Testis (tissue), 2 donors: ENCODE measurements at regions not wholly inside any gene's neighbourhood (a gene's known extent, or its start where the extent isn't known, plus 50 kb on each side); places are given as distances from the start of the nearest gene placed in this dataset.
"Not testable (repeated sequence)": the region's sequence is repeated elsewhere in the genome, so short reads cannot be mapped to it uniquely, and the experiment has no call there.

Source experiments
- DNase-seq: peaks from one replicate; pipeline ENCODE4 v3.0.0-alpha.2; 2019
- H3K27ac ChIP-seq, 2 donors: fragments of 200-600 bp; sonication (generic); one replicate each; pipeline ENCODE4 v1.5.1; 2019
- H3K27me3 ChIP-seq: fragments of 200-600 bp; sonication (generic); one replicate; pipeline ENCODE4 v1.5.1; 2019
- H3K36me3 ChIP-seq: fragments of 200-600 bp; sonication (generic); one replicate; pipeline ENCODE4 v1.5.1; 2017; ENCODE audit warnings: low read depth; ENCODE audit errors: missing control alignments
- H3K4me1 ChIP-seq: fragments of 200-600 bp; sonication (generic); one replicate; pipeline ENCODE4 v1.5.1; 2019
- H3K4me3 ChIP-seq, 2 donors: fragments of 200-600 bp; sonication (generic); one replicate each; pipeline ENCODE4 v1.5.1; 2017 to 2019
- H3K9me3 ChIP-seq: fragments of 200-600 bp; sonication (generic); one replicate; pipeline ENCODE4 v1.5.1; 2017
- CTCF ChIP-seq, 3 experiments: fragments of 450-650 bp in 2 of 3; fragments of 200-600 bp in 1 of 3; sonication (generic) in 1 of 3; IDR thresholded peaks; one replicate each; pipeline ENCODE4 v1.5.1; 2016 to 2019; ENCODE audit warnings: antibody characterized with exemption in 3 of 3, mild to moderate bottlenecking in 2 of 3, moderate library complexity in 1 of 3
- POLR2A ChIP-seq: fragments of 450-650 bp; IDR thresholded peaks from one replicate; pipeline ENCODE4 v1.6.1; 2017; ENCODE audit warnings: antibody characterized with exemption, mild to moderate bottlenecking, moderate library complexity
- WGBS, 2 donors: methylation state at CpG; one replicate each; pipeline ENCODE4 v1.1.5; 2018; 5-methylcytosine and 5-hydroxymethylcytosine counted together
- intact Hi-C: fragments of 100-400 bp; cut with DNase I; formaldehyde crosslinking; loops from one replicate; pipeline ENCODE4 v1.15.1; 2023; ENCODE audit warnings: low total_unique reads

- no peaks in the 10 kb centered on the region for H3K36me3 ChIP-seq
- TF ChIP-seq CTCF (IDR thresholded peaks at IDR 0.05) (no peak), POLR2A (no peak)
- no peaks in the 10 kb centered on the region for H3K9me3 ChIP-seq
- intact Hi-C loops = no loop called here
- H3K27me3 ChIP-seq = no peaks in the 10 kb centered on the region
- no peak overlapping the region for H3K27ac ChIP-seq
- H3K4me3 ChIP-seq = no peak overlapping the region
- H3K4me1 ChIP-seq = no peaks in the 10 kb centered on the region
- no peak for DNase-seq
- 91 to 93% methylated on average over 7 of the region's 7 CpGs for WGBS, 2 donors
Measured at GRCh38 chr20:36082315-36082915, 72.1 kb upstream of the EPB41L1 start.

- 66 to 82% methylated on average over 4 of the region's 4 CpGs for WGBS, 2 donors
- H3K27me3 ChIP-seq, H3K4me1 ChIP-seq, H3K9me3 ChIP-seq, DNase-seq, H3K36me3 ChIP-seq, intact Hi-C loops, H3K4me3 ChIP-seq, H3K27ac ChIP-seq: not testable (repeated sequence)
Measured at GRCh38 chr20:36083200-36083599, 71.3 kb upstream of the EPB41L1 start.

- Histone ChIP-seq H3K36me3 (no peaks in the 10 kb centered on the region), H3K4me1 (no peaks in the 10 kb centered on the region), H3K27ac (no peak overlapping the region), H3K9me3 (no peaks in the 10 kb centered on the region), H3K4me3 (no peak overlapping the region), H3K27me3 (no peaks in the 10 kb centered on the region)
- TF ChIP-seq POLR2A = no peak
- no peak for TF ChIP-seq CTCF (IDR thresholded peaks at IDR 0.05)
- 83 to 95% methylated on average over 3 of the region's 3 CpGs for WGBS, 2 donors
- no peak for DNase-seq
- intact Hi-C loops = no loop called here
Measured at GRCh38 chr20:36084356-36084755, 70.2 kb upstream of the EPB41L1 start.

- WGBS, 2 donors = 85% methylated on average over 4 of the region's 4 CpGs
- Histone ChIP-seq H3K9me3 (no peaks in the 10 kb centered on the region), H3K4me1 (no peaks in the 10 kb centered on the region), H3K36me3 (no peaks in the 10 kb centered on the region), H3K4me3 (no peak overlapping the region), H3K27ac (no peak overlapping the region), H3K27me3 (no peaks in the 10 kb centered on the region)
- TF ChIP-seq CTCF (IDR thresholded peaks at IDR 0.05) (no peak), POLR2A (no peak)
- no peak for DNase-seq
- intact Hi-C loops = no loop called here
Measured at GRCh38 chr20:36084897-36085613, 69.5 kb upstream of the EPB41L1 start.

- Histone ChIP-seq H3K27me3 (no peaks in the 10 kb centered on the region), H3K9me3 (no peaks in the 10 kb centered on the region), H3K4me1 (no peaks in the 10 kb centered on the region), H3K36me3 (no peaks in the 10 kb centered on the region), H3K4me3 (no peak overlapping the region), H3K27ac (no peak overlapping the region)
- TF ChIP-seq POLR2A (no peak), CTCF (IDR thresholded peaks at IDR 0.05) (no peak)
- WGBS, 2 donors = 67 to 95% methylated on average over 3 of the region's 3 CpGs
- DNase-seq = no peak
- intact Hi-C loops = no loop called here
Measured at GRCh38 chr20:36085686-36086267, 68.8 kb upstream of the EPB41L1 start.
